GM21576 (cell line): ENCODE measurements at regions not wholly inside any gene's neighbourhood (a gene's known extent, or its start where the extent isn't known, plus 50 kb on each side); places are given as distances from the start of the nearest gene placed in this dataset.
"Not testable (repeated sequence)": the region's sequence is repeated elsewhere in the genome, so short reads cannot be mapped to it uniquely, and the experiment has no call there.

Experiments
- ATAC-seq: cut with Tn5 transposase; IDR thresholded peaks from one replicate; pipeline ENCODE4 v1.9.1; 2021; ENCODE audit warnings: mild to moderate bottlenecking, moderate library complexity; ENCODE audit not compliant: unreplicated experiment

GRCh38 chr18:1261054-1261453 is 356.4 kb downstream of the ADCYAP1 start:
- no peak for ATAC-seq

- ATAC-seq: no peak
Observed at GRCh38 chr18:1267021-1267420, 362.4 kb downstream of the ADCYAP1 start.

- ATAC-seq: no peak
Observed at GRCh38 chr18:1270081-1270480, 365.4 kb downstream of the ADCYAP1 start.

DNA sequence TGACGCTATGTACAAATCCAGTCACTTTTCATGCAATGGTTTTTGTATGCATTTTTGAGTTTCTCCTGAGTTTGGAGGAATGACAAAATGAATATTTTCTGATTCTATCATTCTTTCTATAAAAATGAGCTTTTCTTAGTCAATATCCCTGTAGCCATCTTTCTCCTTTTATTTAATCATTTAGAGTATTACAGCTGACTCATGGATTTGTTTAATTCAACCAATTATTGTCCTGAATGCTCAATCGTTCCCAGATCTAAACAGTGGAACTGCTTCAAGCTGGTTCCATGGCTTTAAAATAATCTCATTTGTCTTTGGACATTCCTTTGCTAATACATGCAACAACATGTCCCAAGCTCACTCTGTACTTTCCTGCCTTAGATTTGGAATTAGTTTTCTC is 368.8 kb downstream of the ADCYAP1 start:
- ATAC-seq: no peak

DNA sequence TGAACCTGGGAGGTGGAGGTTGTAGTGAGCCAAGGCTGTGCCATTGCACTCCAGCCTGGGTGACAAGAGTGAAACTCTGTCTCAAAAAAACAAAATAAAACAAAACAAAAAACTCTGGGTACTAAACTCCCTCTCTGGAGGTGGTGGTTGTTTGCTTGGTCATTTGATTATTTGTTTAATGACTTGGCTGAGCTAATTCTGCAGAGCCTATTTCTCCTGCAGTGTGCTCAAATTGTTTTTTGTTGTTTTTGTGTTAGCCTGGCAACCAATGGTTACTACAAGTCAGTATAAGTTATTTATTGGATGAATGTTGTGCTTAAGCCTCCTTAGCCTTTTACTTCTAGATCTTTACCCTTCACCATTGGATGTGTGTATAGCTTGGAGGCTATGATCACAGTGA is 387.5 kb downstream of the ADCYAP1 start:
- ATAC-seq: no peak

DNA sequence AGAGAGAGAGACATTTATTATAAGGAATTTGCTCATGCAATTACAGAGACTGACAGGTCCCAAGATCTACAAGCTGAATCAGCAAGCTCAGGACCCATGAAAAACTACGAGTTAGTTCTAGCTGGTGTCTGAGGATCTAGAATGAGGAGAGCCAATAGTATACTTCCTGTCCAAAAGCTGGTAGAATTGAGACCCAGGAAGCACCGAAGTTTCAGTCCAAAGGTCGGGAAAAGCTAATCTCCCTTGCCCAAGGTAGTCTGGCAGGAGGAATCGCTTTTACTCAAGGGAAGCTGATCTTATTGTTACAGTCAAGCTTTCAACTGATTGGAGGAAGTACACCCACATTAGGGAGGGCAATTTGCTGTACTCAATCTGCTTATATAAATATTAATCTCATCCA is 389.6 kb downstream of the ADCYAP1 start:
- no peak for ATAC-seq

- ATAC-seq: no peak
Observed at GRCh38 chr18:1296237-1296636, 391.6 kb downstream of the ADCYAP1 start.

- no peak for ATAC-seq
Observed at GRCh38 chr18:1302861-1303260, 398.2 kb downstream of the ADCYAP1 start.

GRCh38 chr18:1304392-1304992 is 399.8 kb downstream of the ADCYAP1 start:
- no peak for ATAC-seq

GRCh38 chr18:1306641-1307040 is 402.0 kb downstream of the ADCYAP1 start:
- no peak for ATAC-seq

- ATAC-seq: no peak
Observed at GRCh38 chr18:1308686-1309085, 404.0 kb downstream of the ADCYAP1 start.

GRCh38 chr18:1311376-1311775 is 406.7 kb downstream of the ADCYAP1 start:
- no peak for ATAC-seq

GRCh38 chr18:1335345-1335744 is 430.7 kb downstream of the ADCYAP1 start:
- ATAC-seq: not testable (repeated sequence)

- no peak for ATAC-seq
Observed at GRCh38 chr18:1350931-1351450, 446.3 kb downstream of the ADCYAP1 start.

DNA sequence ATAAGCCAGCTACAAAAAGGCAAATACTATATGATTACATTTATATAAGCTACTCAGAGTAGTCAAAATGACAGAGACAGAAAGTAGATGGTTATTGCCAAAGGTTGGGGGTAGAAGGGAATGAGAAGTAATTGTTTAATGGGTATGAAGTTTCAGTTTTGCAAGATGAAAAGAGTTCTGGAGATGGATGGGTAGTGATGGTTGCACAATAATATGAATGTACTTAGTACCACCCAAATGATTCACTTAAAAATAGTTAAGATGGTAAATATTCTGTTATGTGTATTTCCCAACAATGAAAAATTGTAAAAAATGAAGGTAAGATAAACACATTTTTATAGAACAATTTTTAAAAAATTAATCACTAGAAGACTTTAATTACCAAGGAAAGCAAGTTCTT is 448.4 kb downstream of the ADCYAP1 start:
- ATAC-seq: no peak

DNA sequence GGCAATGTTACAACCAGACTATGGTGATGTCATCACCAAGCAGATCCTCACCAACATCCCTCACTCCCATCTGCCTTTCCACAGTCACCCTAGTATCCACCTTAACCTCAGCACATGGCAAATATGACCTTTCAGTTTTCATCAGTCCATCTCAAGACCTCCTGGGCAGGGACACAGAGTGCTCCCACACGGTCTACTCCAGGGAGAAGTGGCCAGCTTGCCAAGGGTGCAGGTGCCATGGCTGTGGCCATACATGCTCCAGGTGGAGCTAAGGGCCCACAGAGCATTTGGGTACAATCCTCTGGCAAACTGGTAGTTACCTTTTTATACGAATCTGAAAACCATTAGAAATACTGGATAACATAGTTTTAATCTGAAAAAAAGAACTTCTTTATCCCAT is 453.1 kb downstream of the ADCYAP1 start:
- ATAC-seq: no peak

DNA sequence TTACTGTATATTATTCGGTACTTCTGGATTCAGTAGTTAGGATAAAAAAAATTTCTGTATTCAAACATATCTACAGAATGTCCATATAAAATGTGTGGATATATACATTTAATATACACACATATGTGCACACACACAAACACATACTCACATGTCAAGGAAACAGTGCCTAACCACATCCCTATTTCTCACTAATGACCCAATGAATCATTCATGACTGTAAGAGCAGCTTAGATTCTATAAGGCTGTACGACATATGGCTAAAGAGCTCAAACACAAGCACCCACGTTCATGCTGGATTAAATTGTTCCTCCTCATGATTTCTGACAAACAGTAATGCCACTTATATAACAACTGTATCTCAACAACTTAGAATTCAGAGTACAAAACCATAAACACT is 457.3 kb downstream of the ADCYAP1 start:
- ATAC-seq: no peak

DNA sequence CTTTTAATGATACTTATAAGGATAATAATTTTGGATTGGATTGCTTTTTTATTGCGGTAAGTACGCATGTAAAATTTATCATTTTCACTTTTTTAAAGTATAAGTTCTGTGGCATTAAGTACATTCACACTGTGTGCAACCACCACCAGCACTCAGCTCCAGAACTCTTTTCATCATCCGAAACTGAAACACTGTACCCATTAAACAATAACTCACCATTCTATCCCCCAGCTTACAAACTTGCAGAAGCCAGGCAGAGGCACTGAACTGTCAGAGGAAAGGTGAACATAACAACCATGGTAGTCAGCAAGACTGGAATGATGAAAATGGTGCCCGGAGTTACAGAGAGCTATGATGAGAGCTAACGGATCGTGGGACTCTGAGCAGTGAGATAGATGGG is 465.9 kb downstream of the ADCYAP1 start:
- ATAC-seq: no peak

DNA sequence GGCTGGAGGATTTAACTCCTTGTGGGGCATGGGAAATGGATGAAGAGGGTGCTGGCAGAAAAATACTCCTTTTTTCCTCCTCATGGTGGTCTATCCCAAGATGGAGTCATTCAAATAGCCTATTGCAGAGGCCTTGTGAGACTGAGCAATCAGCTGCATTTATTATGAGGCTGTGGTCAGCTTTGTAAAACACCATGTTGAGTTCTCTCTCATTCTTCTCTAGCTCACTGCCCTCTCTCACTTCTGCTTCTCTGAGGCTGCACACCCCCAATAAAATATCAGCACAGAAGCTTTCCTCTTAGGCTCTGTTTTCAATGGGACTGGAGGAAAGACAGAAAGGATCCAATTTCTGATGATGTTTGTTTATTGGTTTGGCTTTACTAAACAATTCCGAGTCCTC is 467.1 kb downstream of the ADCYAP1 start:
- no peak for ATAC-seq

DNA sequence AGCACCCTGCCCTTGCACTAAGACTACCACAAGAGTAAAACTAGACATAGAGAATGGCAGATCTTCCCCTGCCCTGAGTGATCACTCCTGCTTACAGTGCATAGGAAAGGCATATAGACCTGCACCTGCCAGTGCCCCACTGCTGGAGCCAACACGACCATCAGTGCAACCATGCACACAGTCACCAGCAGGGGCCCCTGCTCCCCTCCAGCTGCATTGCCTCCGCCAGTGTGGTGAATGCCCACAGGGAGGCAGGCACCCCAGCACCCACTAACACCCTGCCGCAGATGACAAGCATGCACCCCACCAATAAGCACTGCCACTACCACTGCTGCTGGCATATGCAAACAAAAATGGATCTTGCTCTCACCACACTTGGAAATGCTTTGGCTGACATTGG is 478.8 kb downstream of the ADCYAP1 start:
- no peak for ATAC-seq

DNA sequence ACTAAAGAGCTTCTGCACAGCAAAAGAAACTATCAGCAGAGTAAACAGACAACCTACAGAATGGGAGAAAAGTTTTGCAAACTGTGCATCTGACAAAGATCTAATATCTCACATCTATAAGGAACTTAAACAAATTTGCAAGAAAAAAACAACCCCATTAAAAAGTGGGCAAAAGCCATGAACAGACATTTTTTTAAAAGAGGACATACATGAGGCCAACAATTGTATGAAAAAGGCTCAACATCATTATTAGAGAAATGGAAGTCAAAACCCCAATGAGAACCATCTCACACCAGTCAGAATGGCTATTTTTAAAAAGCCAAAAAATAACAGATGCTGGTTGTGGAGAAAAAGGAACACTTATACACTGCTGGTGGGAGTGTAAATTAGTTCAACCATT is 483.8 kb downstream of the ADCYAP1 start:
- not testable (repeated sequence) for ATAC-seq

DNA sequence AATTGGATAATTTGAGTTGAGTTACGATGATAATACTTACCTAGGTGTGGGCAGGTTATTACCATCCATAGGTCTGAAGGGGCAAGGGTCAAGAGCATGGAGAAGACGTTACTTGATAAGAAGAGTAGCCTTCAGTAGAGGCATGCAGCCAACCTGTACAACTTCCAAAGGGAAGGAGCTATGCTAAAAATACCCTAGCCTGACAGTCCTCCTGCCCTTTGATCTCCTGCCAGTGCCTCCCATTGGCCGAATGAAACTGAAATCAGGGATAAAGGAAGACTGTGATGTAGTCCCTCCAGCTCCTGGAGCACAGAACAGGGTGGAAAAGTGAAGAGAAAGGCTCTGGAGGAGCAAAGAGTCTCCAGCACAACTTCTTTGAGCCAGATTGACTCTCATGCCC is 487.4 kb downstream of the ADCYAP1 start:
- ATAC-seq: no peak
